NB4 (cell line): ENCODE measurements at regions not wholly inside any gene's neighbourhood (a gene's known extent, or its start where the extent isn't known, plus 50 kb on each side); places are given as distances from the start of the nearest gene placed in this dataset.

Experiments
- MYC ChIP-seq: IDR thresholded peaks from 2 replicates; pipeline ENCODE4 v1.6.1; 2011; ENCODE audit warnings: low read depth, low read length
- POLR2A ChIP-seq: IDR thresholded peaks from 2 replicates; pipeline ENCODE4 v1.6.1; 2011; ENCODE audit warnings: mild to moderate bottlenecking; ENCODE audit not compliant: insufficient read length; ENCODE audit errors: extremely low read depth
- TF ChIP-seq, protein P1 (sequence below): IDR thresholded peaks from one replicate; pipeline ENCODE4 v1.5.1; 2012; ENCODE audit warnings: low read depth, low read length

- TF ChIP-seq MYC (no peak), POLR2A (no peak)
- TF ChIP-seq, protein P1, sequence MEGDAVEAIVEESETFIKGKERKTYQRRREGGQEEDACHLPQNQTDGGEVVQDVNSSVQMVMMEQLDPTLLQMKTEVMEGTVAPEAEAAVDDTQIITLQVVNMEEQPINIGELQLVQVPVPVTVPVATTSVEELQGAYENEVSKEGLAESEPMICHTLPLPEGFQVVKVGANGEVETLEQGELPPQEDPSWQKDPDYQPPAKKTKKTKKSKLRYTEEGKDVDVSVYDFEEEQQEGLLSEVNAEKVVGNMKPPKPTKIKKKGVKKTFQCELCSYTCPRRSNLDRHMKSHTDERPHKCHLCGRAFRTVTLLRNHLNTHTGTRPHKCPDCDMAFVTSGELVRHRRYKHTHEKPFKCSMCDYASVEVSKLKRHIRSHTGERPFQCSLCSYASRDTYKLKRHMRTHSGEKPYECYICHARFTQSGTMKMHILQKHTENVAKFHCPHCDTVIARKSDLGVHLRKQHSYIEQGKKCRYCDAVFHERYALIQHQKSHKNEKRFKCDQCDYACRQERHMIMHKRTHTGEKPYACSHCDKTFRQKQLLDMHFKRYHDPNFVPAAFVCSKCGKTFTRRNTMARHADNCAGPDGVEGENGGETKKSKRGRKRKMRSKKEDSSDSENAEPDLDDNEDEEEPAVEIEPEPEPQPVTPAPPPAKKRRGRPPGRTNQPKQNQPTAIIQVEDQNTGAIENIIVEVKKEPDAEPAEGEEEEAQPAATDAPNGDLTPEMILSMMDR, result no peak
These were observed 67.1 kb upstream of the RIOK2 start for GRCh38 chr5:97250113-97250512.
